HG03039 (cell line): ENCODE measurements at regions not wholly inside any gene's neighbourhood (a gene's known extent, or its start where the extent isn't known, plus 50 kb on each side); places are given as distances from the start of the nearest gene placed in this dataset.

Experiments
- ATAC-seq: cut with Tn5 transposase; IDR thresholded peaks from one replicate; pipeline ENCODE4 v1.9.1; 2021; ENCODE audit warnings: mild to moderate bottlenecking, moderate library complexity; ENCODE audit not compliant: unreplicated experiment

GRCh38 chr13:104869501-104869900 is 1666.0 kb downstream of the EFNB2 start:
- no peak for ATAC-seq

GRCh38 chr13:104868806-104869205 is 1666.7 kb downstream of the EFNB2 start:
- ATAC-seq = no peak

GRCh38 chr13:104855581-104855980 is 1679.9 kb downstream of the EFNB2 start:
- ATAC-seq = no peak

GRCh38 chr13:104854698-104855097 is 1680.8 kb downstream of the EFNB2 start:
- ATAC-seq = no peak

- ATAC-seq = no peak
Observed at GRCh38 chr13:104854007-104854406, 1681.5 kb downstream of the EFNB2 start.

- no peak for ATAC-seq
Observed at GRCh38 chr13:104847922-104848321, 1687.5 kb downstream of the EFNB2 start.

- ATAC-seq = no peak
Observed at GRCh38 chr13:104843401-104843800, 1692.1 kb downstream of the EFNB2 start.

GRCh38 chr13:104841110-104841509 is 1694.4 kb downstream of the EFNB2 start:
- no peak for ATAC-seq

GRCh38 chr13:104837756-104838155 is 1697.7 kb downstream of the EFNB2 start:
- no peak for ATAC-seq

- no peak for ATAC-seq
Observed at GRCh38 chr13:104833221-104833620, 1702.2 kb downstream of the EFNB2 start.

- no peak for ATAC-seq
Observed at GRCh38 chr13:104832231-104832630, 1703.2 kb downstream of the EFNB2 start.

- no peak for ATAC-seq
Observed at GRCh38 chr13:104831831-104832230, 1703.6 kb downstream of the EFNB2 start.

GRCh38 chr13:104823709-104824108 is 1711.8 kb downstream of the EFNB2 start:
- no peak for ATAC-seq

- ATAC-seq = no peak
Observed at GRCh38 chr13:104823071-104823470, 1712.4 kb downstream of the EFNB2 start.

GRCh38 chr13:104817271-104817670 is 1718.2 kb downstream of the EFNB2 start:
- no peak for ATAC-seq

- ATAC-seq = no peak
Observed at GRCh38 chr13:104816726-104817125, 1718.7 kb downstream of the EFNB2 start.

GRCh38 chr13:104810242-104810641 is 1725.2 kb downstream of the EFNB2 start:
- no peak for ATAC-seq

GRCh38 chr13:104809483-104809882 is 1726.0 kb downstream of the EFNB2 start:
- ATAC-seq = no peak

GRCh38 chr13:104805346-104805745 is 1730.1 kb downstream of the EFNB2 start:
- ATAC-seq = no peak

- no peak for ATAC-seq
Observed at GRCh38 chr13:104799152-104799551, 1732.9 kb upstream of the SLC10A2 start.

- no peak for ATAC-seq
Observed at GRCh38 chr13:104798486-104798885, 1732.3 kb upstream of the SLC10A2 start.

GRCh38 chr13:104796581-104796980 is 1730.4 kb upstream of the SLC10A2 start:
- ATAC-seq = no peak

- no peak for ATAC-seq
Observed at GRCh38 chr13:104785952-104786351, 1719.7 kb upstream of the SLC10A2 start.

GRCh38 chr13:104784891-104785290 is 1718.7 kb upstream of the SLC10A2 start:
- no peak for ATAC-seq
